ENCODE measurements at regions not wholly inside any gene's neighbourhood (a gene's known extent, or its start where the extent isn't known, plus 50 kb on each side); places are given as distances from the start of the nearest gene placed in this dataset.
"Not testable (repeated sequence)": the region's sequence is repeated elsewhere in the genome, so short reads cannot be mapped to it uniquely, and the experiment has no call there.

DNA sequence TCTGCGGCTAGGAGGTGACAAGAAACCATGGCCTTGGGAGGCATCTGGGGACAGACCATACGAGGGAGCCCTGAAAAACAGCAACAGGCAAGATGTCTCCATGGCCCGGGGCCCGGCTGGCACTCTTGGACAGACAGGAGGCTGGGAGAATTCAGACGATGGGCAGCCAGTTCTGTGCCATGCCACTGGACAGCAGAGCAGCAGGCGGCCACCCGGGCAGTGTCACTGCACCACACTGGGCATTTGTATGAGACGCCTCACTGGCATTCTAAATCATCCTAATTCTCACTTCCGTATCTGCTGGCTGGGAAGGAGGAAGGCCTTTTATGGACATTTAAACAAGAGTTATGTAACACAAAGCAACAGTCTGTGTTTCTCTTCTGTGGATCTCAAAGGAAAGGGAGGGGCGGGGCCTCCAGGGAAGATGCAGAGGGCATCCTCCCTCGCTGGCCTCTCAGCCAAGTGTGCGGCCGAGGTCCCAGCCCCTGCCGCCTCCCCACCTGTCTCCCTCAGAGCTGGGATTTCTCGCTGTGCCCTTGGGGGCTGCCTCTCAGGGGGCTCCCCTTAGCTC, 350.3 kb downstream of the SHANK2 start:
- intact Hi-C loops (cut with DNase I): no loop called here
- DNase-seq: no peak
- ATAC-seq (ENCODE audit: poor library complexity): no peak

DNA sequence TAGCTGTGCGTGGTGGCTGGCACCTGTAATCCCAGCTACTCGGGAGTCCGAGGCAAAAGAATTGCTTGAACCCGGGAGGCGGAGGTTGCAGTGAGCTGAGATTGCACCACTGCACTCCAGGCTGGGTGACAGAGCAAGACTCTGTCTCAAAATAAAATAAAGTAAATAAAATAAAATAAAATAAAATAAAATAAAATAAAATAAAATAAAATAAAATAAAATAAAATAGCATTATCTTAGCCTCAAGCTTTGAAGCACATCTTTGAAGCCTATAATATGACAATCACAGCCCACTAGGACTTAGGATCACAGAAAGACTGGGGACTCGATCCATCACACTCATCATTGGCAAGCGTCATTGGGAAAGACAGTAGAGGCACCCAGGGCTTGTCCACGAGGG, 349.1 kb downstream of the SHANK2 start:
- intact Hi-C loops (cut with DNase I): not testable (repeated sequence)

DNA sequence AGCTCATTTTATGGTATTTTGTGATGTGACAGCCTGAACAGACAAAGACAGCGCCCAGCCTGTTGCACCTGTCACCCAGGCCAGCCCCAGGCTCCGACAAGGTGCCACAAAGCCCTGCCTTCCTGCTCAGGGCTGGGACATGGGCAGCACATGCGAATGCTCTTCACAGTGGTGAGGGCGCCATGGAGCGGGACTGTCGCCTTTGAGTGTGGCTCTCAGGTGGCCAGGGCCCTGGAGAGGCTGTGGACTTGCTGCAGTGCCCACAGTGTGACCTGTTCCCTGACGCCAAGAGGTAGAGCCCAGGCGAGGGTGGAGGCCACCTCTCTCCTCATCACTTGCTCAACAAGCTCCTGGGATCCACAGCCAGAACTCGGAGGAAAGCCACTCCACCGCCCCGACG, 346.3 kb downstream of the SHANK2 start:
- DNase-seq (no peak), ATAC-seq (ENCODE audit: poor library complexity) (no peak)
- intact Hi-C loops (cut with DNase I): no loop called here

More for the DNA sequence above, 349.1 kb downstream of the SHANK2 start:
- not testable (repeated sequence) for ATAC-seq (ENCODE audit: poor library complexity); DNase-seq

DNA sequence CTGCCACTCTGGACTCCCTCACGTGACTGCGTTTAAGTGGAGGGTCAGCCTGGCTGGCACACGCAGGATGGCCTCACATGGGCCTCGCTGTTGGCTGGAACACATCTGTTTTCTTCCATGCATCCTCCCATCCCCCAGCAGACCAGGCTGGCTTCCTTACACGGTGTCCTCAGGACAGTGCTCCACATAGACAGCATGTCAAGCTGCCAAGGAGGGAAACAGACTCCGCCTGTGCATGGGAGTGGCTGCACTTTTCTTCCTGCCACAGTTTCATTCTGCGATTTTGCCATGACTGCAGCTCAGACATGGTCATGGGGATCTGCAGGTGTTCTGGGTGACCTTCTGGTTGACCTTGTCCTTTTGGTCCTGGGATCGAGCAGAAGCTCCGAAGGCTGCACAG, 344.2 kb downstream of the SHANK2 start:
- intact Hi-C loops (cut with DNase I): no loop called here
- ATAC-seq (ENCODE audit: poor library complexity): no peak
- DNase-seq: no peak

DNA sequence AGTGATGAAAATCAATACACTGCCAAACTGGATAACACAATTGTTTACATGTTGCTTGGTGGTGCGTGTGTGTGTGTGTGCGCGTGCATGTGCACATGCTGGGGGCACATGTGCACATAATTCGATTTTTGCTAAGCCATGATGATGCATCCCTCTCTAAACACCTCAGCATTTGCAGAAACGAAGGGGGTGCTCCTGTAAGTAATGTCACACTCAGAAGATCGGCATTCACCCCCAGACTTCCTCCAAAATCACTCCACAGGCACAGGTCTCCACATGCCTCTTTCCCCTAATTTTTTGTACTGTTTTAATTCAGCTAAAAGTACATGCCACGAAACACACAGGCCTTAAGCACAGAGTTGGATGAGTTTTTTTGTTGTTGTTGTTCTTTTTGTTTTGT, 341.5 kb downstream of the SHANK2 start:
- no peak for DNase-seq
- intact Hi-C loops (cut with DNase I): no loop called here
- no peak for ATAC-seq (ENCODE audit: poor library complexity)

DNA sequence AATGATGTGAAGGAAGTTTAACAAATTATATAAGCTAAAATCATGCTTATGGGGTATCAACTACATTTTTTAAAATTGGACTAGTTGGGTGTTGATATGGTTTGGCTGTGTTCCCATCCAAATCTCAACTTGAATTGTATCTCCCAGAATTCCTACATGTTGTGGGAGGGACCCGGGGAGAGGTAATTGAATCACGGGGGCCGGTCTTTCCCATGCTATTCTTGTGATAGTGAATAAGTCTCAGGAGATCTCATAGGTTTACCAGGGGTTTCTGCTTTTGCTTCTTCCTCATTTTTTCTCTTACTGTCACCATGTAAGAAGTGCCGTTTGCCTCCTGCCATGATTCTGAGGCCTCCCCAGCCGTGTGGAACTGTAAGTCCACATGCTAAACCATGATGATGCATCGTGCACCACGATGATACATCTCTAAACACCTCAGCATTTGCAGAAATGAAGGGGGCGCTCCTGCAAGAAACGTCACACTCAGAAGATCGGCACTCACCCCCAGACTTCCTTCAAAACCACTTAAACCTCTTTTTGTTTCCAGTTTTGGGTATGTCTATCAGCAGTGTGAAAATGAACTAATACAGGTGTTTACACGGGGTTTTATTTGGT, 340.0 kb downstream of the SHANK2 start:
- intact Hi-C loops (cut with DNase I): no loop called here
- ATAC-seq (ENCODE audit: poor library complexity): no peak
- no peak for DNase-seq

DNA sequence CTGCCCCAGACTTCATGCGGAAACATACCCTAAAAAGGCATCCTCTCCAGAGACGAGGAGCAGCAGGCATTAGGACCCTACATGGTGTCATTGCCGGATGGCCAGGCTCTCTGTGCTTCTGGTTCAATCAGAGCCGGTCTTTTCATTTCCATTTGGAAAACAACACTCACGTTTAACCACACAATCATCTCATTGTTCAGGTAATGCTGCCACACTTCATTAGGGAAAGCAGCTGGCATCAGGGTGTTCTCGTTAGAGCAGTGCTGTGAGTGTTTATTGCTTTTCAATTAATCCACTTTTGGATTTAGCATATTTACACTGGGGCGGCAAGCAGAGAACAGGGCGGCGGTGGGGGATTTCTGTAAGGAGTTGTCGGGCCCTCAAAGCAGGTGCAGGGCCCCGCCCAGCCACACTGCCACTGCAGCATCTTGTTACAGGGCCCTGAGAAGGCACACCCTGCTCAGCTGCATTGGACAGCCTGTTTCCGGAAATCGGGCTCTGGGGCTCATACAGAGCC, 338.6 kb downstream of the SHANK2 start:
- ATAC-seq (ENCODE audit: poor library complexity): no peak
- intact Hi-C loops (cut with DNase I): no loop called here
- no peak for DNase-seq

DNA sequence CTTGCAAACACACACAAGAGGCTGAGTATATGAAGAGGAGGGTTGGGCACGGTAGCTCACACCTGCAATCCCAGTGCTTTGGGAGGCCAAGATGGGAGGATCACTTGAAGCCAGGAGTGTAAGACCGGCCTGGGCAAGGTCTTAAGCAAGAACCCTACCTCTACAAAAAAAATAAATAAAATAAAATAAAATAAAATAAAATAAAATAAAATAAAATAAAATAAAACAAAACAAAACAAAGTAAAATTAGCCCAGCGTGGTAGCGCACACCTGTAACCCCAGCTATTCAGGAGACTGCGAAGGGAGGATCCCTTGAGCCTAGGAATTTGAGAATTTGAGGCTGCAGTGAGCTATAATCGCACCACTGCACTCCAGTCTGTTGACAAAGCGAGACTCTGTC, 337.9 kb downstream of the SHANK2 start:
- DNase-seq: no peak
- intact Hi-C loops (cut with DNase I): no loop called here

DNA sequence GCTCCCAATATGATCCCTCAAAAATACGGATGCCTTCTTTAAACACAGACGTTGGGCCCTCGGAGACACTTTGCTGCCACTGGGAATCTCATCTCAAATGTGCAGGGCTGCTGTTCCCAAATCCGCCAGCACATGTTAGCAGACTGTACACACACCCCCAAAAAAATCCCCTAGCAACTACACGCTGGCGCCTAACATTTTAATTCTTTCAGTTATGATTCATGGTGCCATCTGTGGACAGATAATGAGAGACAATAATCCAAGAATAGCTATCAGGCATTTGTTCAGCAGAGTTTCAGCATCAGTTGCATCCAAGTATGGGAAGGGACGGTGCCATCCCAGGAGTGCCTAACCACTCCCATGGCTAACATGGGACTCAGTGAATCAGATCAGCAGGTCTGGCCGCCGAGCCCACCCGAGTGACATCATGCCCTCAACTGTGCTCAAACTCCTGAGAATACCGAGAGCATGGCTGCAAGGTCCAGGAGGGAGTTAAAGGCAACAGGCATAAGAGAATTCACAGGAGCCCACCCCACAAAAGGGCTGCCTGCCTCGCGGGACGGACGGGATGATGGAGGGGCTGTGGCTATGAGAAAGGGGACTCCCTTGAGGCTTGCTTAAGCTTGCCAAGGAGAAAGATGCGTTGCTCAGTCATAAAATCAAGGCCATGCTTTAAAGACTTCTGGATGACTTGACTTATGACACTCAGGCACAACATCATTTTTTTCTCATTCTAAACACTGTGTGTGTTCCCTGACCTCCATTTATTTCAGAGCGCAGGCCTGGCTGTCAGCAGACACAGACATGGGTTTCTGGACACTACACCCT, 337.0 kb downstream of the SHANK2 start:
- no peak for DNase-seq
- intact Hi-C loops (cut with DNase I): no loop called here

More for the DNA sequence above, 337.9 kb downstream of the SHANK2 start:
- ATAC-seq (ENCODE audit: poor library complexity): no peak

DNA sequence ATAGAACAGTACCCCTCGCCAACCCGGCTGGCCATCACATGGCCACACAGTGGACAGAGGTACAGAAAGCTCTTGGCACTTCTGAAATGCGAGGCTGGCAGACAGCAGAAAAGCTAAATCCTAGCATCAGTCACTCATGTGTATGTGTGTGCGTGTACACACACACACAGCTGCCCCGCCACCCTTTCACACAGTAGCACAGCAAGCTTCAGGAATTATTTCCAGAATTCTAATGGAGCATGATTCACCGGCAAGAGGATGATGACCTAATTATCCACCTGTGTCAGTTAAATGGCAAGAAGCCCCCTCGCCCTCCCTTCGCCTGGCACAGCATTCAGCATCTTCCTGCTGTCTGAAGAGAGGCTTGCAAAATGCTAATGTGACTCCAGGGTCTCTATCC, 336.0 kb downstream of the SHANK2 start:
- intact Hi-C loops (cut with DNase I): no loop called here
- ATAC-seq (ENCODE audit: poor library complexity) (no peak), DNase-seq (no peak)

More for the DNA sequence above, 337.0 kb downstream of the SHANK2 start:
- no peak for ATAC-seq (ENCODE audit: poor library complexity)

DNA sequence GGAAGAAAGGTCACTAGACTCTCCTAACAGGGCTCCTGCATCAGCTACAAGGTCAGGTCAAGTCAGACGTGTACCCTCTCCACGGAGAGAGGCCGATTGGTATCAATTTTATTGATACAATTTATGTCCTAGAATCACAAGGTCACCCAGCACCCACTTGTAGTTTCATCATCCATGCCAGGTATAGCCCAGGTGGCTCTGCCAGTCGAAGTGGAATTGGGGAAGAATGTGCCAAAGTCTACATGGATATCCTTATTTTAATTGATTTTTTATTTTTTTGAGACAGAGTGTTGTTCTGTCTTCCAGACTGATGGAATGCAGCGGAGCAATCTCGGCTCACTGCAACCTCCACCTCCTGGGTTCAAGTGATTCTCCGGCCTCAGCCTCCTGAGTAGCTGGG, 334.1 kb downstream of the SHANK2 start:
- DNase-seq (no peak), ATAC-seq (ENCODE audit: poor library complexity) (no peak)
- intact Hi-C loops (cut with DNase I): no loop called here

DNA sequence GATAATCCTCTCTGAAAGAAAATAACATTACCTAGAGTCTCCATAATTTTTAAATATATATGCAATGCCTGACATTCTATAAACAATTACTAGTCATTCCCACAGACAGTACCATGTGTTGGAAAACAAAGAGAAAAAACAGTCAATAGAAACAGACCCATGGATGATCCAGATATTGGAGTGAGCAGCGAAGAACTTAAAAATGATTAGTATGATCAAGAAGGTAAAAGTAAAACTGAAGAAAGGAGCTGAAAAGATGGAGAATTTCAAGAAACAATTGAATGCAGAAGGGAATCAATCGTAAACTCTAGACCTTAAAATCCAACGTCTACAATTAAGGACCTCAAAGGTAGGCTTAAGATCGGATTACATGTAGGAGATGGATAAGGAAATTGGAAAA, 330.6 kb downstream of the SHANK2 start:
- intact Hi-C loops (cut with DNase I): no loop called here
- DNase-seq (no peak), ATAC-seq (ENCODE audit: poor library complexity) (no peak)

DNA sequence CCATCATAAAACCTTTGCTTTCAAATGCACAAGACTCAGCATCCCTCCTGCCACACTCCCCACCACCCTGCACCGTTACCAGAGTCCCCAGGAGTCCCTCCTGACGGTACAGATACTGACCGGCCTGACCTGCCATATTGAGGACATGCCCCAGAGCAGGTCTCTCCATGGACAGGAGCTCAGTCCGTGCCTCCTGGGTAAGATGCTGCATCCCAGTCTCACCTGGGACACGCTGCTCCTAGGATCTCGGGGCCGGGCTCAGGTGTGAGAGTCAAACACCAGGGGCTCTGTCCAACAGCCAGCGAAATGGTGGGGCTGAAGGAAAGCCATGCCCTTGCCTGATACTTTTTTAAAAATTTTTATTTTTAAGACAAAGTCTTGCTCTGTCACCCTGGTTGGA, 328.3 kb downstream of the SHANK2 start:
- ATAC-seq (ENCODE audit: poor library complexity) (no peak), DNase-seq (no peak)
- intact Hi-C loops (cut with DNase I): no loop called here

DNA sequence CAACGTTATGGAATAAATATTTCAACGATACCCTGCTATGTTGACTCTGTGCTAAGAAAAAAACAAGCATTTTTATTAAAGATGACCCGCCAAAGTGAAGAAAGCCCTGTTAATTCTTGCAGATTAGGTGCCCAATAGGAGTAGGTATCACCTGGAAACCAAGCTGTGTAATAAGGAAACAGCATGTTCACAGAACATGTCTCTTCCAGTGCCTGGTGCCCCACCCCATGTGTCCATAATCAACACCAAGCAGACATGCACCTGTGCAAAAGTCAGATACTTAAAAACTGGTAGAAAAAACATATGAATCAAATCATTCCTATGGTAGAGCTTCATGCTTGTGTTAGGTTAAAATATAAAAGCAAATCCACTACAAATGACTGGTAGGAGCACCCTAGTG, 327.1 kb downstream of the SHANK2 start:
- DNase-seq (no peak), ATAC-seq (ENCODE audit: poor library complexity) (no peak)
- intact Hi-C loops (cut with DNase I): no loop called here

DNA sequence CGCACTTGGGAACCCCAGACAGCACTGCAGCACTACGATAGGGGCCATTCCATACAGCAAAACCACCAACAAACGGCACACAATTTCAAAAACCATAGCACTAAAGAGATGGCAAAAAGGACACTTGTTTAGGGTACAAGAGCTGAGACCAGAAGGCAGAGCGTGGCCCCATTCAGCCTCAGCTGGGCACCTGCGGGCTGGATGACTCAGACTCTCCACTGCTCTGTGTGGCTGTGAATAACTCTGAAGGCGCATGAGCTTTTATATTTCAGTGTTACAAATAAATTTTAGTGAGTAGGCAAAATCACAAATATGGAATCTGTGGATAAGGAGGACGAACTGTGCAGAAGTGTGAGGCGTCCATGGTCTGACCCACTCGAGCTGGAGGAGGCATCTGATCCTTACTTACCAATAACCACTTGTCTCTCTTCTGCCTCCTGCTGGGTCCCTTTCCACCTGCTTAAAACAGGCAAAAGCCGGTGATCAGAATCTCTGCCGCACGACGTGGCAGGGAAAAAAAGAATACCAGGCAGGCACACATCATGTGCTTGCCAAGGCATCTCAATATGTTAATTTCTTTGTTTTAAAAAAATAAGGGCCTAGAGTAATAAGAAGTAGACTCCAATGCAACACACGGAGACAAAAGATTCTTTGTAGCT, 325.7 kb downstream of the SHANK2 start:
- DNase-seq (no peak), ATAC-seq (ENCODE audit: poor library complexity) (no peak)
- intact Hi-C loops (cut with DNase I): no loop called here

DNA sequence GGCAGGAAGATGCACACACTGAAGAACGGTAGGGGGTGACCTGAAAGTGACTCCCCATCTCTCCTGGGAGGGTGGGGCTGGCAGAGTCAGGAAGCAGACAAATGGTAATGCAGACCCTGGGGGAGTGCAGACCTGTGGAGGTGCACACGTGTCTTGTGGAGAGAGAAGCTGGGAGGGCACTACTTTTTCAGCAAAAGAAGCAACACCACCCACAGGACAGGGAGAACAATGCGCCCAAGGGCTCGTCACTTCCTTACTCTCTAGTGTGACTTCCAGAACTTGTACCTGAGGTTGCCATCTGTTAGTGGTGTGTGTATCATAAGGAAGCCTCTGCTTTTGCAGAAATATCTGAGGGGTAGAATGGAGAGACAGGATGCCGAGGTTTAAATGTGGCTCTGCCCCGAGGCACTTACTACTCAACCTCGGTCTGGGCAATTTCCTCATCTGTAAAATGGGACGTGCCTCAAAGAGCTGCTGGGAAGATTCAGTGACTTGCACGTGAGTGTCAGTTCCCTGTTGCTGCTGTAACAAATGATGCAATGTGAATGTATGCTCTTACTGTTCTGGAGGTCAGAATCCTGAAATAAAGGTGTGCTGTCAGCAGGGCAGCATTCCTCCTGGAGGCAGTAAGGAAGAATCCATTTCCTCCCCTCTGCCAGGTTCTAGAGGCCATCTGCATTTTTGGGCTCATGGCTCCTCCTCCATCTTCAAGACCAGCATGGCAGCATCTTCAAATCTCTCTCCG, 323.4 kb downstream of the SHANK2 start:
- DNase-seq: no peak
- no peak for ATAC-seq (ENCODE audit: poor library complexity)
- intact Hi-C loops (cut with DNase I): no loop called here

DNA sequence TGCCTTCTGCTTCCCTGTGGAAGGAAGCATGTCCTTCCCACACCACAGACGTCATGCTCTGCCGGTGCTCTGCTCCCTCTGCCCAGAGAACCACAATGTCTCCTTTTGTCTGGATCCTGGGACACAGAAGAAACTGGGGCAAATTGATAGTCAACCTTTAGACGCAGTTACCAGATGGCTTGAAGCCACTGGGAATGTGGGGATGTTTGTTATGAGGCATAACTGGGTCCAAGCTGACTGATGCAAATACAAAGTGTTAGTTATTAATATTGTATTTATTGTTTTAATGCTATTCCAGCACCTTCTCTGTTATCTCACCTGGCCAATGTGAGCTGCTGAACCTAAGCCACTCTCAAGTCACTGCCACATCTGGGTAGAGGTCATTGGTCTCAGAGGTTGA, 322.2 kb downstream of the SHANK2 start:
- intact Hi-C loops (cut with DNase I): no loop called here
- no peak for DNase-seq
- no peak for ATAC-seq (ENCODE audit: poor library complexity)

DNA sequence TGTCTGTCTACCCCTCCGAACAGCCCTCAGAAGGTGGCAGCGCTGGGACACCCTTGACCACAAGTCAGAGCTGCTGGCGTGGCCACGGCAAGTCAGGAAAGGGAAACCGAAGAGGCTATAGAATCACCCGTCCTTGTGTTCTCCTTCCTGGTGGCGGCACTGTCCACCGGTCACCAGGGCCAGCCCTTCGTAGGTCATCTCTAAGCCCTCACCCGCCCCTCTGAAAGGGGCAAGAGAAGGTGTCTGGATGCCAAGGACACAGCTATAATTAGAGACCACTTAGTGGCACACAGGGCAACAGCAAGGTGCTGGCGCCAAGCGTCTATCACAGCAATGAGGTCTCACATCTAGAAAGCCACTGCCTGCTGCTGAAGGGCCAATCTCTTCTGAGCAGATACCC, 320.9 kb downstream of the SHANK2 start:
- DNase-seq (peak; percentile 54), ATAC-seq (ENCODE audit: poor library complexity) (peak; percentile 96)
- intact Hi-C loops (cut with DNase I): no loop called here
